Ishikawa (cell line): ENCODE measurements at regions not wholly inside any gene's neighbourhood (a gene's known extent, or its start where the extent isn't known, plus 50 kb on each side); places are given as distances from the start of the nearest gene placed in this dataset.

Experiments used
- CEBPB ChIP-seq: IDR thresholded peaks from 2 replicates; pipeline ENCODE4 v1.6.1; 2012
- CREB1 ChIP-seq: IDR thresholded peaks from 2 replicates; pipeline ENCODE4 v1.6.1; 2012; ENCODE audit warnings: low read depth
- EP300 ChIP-seq: IDR thresholded peaks from 2 replicates; pipeline ENCODE4 v1.6.1; 2012; ENCODE audit warnings: borderline replicate concordance
- FOXM1 ChIP-seq: IDR thresholded peaks from 2 replicates; pipeline ENCODE4 v1.6.1; 2012; ENCODE audit warnings: low read depth, borderline replicate concordance
- RAD21 ChIP-seq: IDR thresholded peaks from 2 replicates; pipeline ENCODE4 v1.6.1; 2012; ENCODE audit warnings: low read depth
- TAF1 ChIP-seq: IDR thresholded peaks from 2 replicates; pipeline ENCODE4 v1.6.1; 2012; ENCODE audit warnings: low read depth, mild to moderate bottlenecking
- TCF12 ChIP-seq: IDR thresholded peaks from 2 replicates; pipeline ENCODE4 v1.6.1; 2012; ENCODE audit warnings: low read depth
- TEAD4 ChIP-seq: IDR thresholded peaks from 2 replicates; pipeline ENCODE4 v1.6.1; 2012
- YY1 ChIP-seq: IDR thresholded peaks from 2 replicates; pipeline ENCODE4 v1.6.1; 2012; ENCODE audit warnings: low read depth
- TF ChIP-seq, protein P1 (sequence below): IDR thresholded peaks from 2 replicates; pipeline ENCODE4 v1.6.1; 2012; ENCODE audit warnings: low read depth, mild to moderate bottlenecking
- TF ChIP-seq, protein P2 (sequence below): IDR thresholded peaks from 2 replicates; pipeline ENCODE4 v1.6.1; 2012

- TF ChIP-seq TEAD4 (no peak), YY1 (no peak), RAD21 (no peak), FOXM1 (no peak), CEBPB (no peak), TAF1 (no peak), CREB1 (no peak), TCF12 (no peak), EP300 (no peak)
- TF ChIP-seq, protein P1, sequence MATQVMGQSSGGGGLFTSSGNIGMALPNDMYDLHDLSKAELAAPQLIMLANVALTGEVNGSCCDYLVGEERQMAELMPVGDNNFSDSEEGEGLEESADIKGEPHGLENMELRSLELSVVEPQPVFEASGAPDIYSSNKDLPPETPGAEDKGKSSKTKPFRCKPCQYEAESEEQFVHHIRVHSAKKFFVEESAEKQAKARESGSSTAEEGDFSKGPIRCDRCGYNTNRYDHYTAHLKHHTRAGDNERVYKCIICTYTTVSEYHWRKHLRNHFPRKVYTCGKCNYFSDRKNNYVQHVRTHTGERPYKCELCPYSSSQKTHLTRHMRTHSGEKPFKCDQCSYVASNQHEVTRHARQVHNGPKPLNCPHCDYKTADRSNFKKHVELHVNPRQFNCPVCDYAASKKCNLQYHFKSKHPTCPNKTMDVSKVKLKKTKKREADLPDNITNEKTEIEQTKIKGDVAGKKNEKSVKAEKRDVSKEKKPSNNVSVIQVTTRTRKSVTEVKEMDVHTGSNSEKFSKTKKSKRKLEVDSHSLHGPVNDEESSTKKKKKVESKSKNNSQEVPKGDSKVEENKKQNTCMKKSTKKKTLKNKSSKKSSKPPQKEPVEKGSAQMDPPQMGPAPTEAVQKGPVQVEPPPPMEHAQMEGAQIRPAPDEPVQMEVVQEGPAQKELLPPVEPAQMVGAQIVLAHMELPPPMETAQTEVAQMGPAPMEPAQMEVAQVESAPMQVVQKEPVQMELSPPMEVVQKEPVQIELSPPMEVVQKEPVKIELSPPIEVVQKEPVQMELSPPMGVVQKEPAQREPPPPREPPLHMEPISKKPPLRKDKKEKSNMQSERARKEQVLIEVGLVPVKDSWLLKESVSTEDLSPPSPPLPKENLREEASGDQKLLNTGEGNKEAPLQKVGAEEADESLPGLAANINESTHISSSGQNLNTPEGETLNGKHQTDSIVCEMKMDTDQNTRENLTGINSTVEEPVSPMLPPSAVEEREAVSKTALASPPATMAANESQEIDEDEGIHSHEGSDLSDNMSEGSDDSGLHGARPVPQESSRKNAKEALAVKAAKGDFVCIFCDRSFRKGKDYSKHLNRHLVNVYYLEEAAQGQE, result no peak
- TF ChIP-seq, protein P2, sequence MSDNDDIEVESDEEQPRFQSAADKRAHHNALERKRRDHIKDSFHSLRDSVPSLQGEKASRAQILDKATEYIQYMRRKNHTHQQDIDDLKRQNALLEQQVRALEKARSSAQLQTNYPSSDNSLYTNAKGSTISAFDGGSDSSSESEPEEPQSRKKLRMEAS, result no peak
These were observed 264.1 kb downstream of the SEC23A start for GRCh38 chr14:38838979-38839323.
